Activated naive CD4-positive, alpha-beta T cell treated with anti-CD3 and anti-CD28 coated beads, Interleukin-2, amount 50 U/mL, for 24 hours (primary cell): ENCODE measurements at regions not wholly inside any gene's neighbourhood (a gene's known extent, or its start where the extent isn't known, plus 50 kb on each side); places are given as distances from the start of the nearest gene placed in this dataset.

Source experiments
- H3K27ac Mint-ChIP-seq: one replicate; pipeline ENCODE4 v1.8.0; 2021; ENCODE audit warnings: mild to moderate bottlenecking, mixed read lengths
- H3K27me3 Mint-ChIP-seq: one replicate; pipeline ENCODE4 v1.8.0; 2021; ENCODE audit warnings: mixed read lengths
- H3K36me3 Mint-ChIP-seq: one replicate; pipeline ENCODE4 v1.8.0; 2021; ENCODE audit warnings: mixed read lengths
- H3K4me1 Mint-ChIP-seq: one replicate; pipeline ENCODE4 v1.8.0; 2021; ENCODE audit warnings: mixed read lengths
- H3K4me3 Mint-ChIP-seq: one replicate; pipeline ENCODE4 v1.8.0; 2021; ENCODE audit warnings: mild to moderate bottlenecking, mixed read lengths
- H3K9me3 Mint-ChIP-seq: one replicate; pipeline ENCODE4 v1.8.0; 2021; ENCODE audit warnings: mixed read lengths

- no peaks in the 10 kb centered on the region for H3K27me3 Mint-ChIP-seq
- H3K4me1 Mint-ChIP-seq: no peaks in the 10 kb centered on the region
- no peaks in the 10 kb centered on the region for H3K36me3 Mint-ChIP-seq
- peaks cover 12% of the 10 kb centered on the region for H3K9me3 Mint-ChIP-seq
- no peak overlapping the region for H3K27ac Mint-ChIP-seq
- H3K4me3 Mint-ChIP-seq: no peak overlapping the region
Observed at GRCh38 chr4:14076776-14077175, 449.3 kb upstream of the BOD1L1 start.

GRCh38 chr4:14078326-14078725, 450.8 kb upstream of the BOD1L1 start:
- H3K9me3 Mint-ChIP-seq: peaks cover 4% of the 10 kb centered on the region
- no peaks in the 10 kb centered on the region for H3K4me1 Mint-ChIP-seq
- H3K27ac Mint-ChIP-seq: no peak overlapping the region
- no peak overlapping the region for H3K4me3 Mint-ChIP-seq
- H3K27me3 Mint-ChIP-seq: no peaks in the 10 kb centered on the region
- no peaks in the 10 kb centered on the region for H3K36me3 Mint-ChIP-seq

DNA sequence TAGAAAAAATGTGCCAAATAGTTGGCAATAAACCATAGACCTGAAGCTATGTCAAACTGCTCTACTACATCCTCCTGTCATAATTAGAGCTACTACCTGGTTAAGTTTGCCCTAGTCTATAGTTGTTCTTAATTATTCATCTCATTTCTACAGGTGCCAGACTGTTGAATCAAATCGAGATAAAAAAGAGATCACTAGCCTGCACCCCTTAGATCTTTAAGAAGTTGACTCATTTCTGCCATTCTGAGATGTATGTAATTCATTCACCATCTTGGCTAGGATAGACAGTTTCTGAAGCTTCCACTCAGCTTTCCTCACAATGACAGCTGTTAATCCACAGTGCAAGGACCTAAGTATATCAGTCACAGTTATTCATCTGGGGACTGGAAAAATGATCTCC, 452.1 kb upstream of the BOD1L1 start:
- no peaks in the 10 kb centered on the region for H3K4me1 Mint-ChIP-seq
- H3K9me3 Mint-ChIP-seq: no peaks in the 10 kb centered on the region
- no peak overlapping the region for H3K4me3 Mint-ChIP-seq
- H3K27ac Mint-ChIP-seq: no peak overlapping the region
- H3K36me3 Mint-ChIP-seq: no peaks in the 10 kb centered on the region
- H3K27me3 Mint-ChIP-seq: no peaks in the 10 kb centered on the region

DNA sequence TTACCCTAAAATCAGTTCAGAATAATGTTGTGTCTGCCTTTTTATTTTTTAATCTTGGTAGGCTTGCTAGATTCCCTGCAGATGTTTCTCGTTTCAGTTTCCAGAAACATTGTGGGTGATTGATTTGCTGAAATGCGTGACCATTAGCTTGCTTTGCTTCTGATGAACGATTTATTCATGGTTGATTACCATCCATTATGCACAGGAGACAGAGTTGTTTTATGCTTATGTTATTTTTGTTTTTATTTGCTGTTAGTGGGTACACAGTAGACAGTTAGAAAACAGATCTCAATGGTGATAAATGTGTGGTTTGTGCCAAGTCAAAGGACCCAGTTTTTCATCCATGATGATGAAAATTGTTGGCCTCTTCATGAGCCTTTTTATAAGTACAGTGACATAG, 455.6 kb upstream of the BOD1L1 start:
- Mint-ChIP-seq H3K4me3 (no peak overlapping the region), H3K27me3 (no peaks in the 10 kb centered on the region), H3K36me3 (no peaks in the 10 kb centered on the region), H3K27ac (no peak overlapping the region), H3K9me3 (peaks cover 5% of the 10 kb centered on the region), H3K4me1 (no peaks in the 10 kb centered on the region)

DNA sequence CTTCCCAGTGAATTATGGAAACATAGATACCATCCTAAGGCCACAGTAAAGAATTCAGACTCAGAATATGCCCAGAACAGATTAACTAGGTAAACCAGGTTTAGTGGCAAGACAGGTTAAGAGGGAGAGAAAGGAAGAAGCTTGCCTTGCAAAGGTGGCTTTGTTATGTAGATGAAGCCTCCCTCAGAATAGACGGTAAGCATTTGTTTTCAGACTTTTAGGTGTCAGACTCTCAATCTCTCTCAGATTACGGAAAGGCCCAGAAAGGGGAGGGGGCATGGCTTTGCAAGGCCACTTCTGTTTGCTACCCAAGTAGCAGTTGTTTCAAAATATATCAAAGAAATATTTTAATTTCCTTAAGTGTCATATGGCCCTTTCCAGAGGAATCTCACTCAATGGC, 457.1 kb upstream of the BOD1L1 start:
- no peaks in the 10 kb centered on the region for H3K4me1 Mint-ChIP-seq

GRCh38 chr4:14087459-14087858, 459.9 kb upstream of the BOD1L1 start:
- Mint-ChIP-seq H3K27me3 (no peaks in the 10 kb centered on the region), H3K4me3 (no peak overlapping the region), H3K9me3 (peaks cover 5% of the 10 kb centered on the region), H3K4me1 (no peaks in the 10 kb centered on the region), H3K36me3 (no peaks in the 10 kb centered on the region), H3K27ac (no peak overlapping the region)

More for the DNA sequence above, 457.1 kb upstream of the BOD1L1 start:
- no peaks in the 10 kb centered on the region for H3K27me3 Mint-ChIP-seq
- H3K4me3 Mint-ChIP-seq: no peak overlapping the region
- H3K36me3 Mint-ChIP-seq: no peaks in the 10 kb centered on the region
- peaks cover 5% of the 10 kb centered on the region for H3K9me3 Mint-ChIP-seq
- H3K27ac Mint-ChIP-seq: no peak overlapping the region

DNA sequence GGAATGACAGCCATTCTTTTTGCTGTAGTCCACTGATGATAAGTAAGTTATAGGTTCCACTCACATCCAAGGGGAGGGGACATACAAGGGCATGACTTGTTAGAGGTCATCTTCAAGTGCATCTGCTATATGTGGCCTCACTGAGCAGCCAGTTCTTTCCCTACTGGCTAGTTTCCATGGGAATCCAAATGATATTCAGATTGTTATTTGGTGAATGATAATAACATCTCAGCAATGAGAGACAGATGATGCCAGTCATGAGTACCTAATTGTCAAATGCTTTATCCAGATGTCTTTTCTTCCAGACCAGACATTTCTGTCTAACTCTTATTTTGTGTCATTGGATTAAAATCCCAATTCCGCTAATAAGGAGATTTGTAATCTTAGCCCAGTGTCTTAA, 460.4 kb upstream of the BOD1L1 start:
- H3K27ac Mint-ChIP-seq: no peak overlapping the region
- no peak overlapping the region for H3K4me3 Mint-ChIP-seq
- H3K9me3 Mint-ChIP-seq: peaks cover 5% of the 10 kb centered on the region
- H3K4me1 Mint-ChIP-seq: no peaks in the 10 kb centered on the region
- no peaks in the 10 kb centered on the region for H3K36me3 Mint-ChIP-seq
- H3K27me3 Mint-ChIP-seq: no peaks in the 10 kb centered on the region

GRCh38 chr4:14091531-14091930, 464.0 kb upstream of the BOD1L1 start:
- H3K27ac Mint-ChIP-seq: no peak overlapping the region
- no peaks in the 10 kb centered on the region for H3K36me3 Mint-ChIP-seq
- H3K27me3 Mint-ChIP-seq: no peaks in the 10 kb centered on the region
- no peaks in the 10 kb centered on the region for H3K4me1 Mint-ChIP-seq
- no peaks in the 10 kb centered on the region for H3K9me3 Mint-ChIP-seq
- H3K4me3 Mint-ChIP-seq: no peak overlapping the region

DNA sequence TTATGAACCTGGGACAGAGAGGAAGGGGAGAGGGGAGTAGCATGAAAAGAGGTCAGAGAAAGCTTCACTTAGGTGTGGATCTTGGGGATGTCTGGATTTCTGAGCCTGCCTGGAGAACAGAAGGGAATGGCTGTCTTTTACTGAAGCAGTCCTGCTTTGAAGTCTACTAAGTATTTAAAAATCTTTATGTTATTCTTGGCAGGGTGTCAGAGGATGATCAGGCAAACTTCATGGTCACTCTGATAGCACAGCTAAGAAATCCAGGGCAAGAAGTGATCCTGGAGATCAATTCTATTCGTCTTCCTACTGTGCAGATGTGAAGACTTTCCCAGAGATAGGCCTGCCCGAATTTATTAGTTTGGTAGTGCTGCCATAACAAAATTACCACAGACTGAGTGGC, 464.4 kb upstream of the BOD1L1 start:
- H3K36me3 Mint-ChIP-seq: no peaks in the 10 kb centered on the region
- no peak overlapping the region for H3K4me3 Mint-ChIP-seq
- no peaks in the 10 kb centered on the region for H3K9me3 Mint-ChIP-seq
- H3K27ac Mint-ChIP-seq: no peak overlapping the region
- no peaks in the 10 kb centered on the region for H3K4me1 Mint-ChIP-seq
- no peaks in the 10 kb centered on the region for H3K27me3 Mint-ChIP-seq

DNA sequence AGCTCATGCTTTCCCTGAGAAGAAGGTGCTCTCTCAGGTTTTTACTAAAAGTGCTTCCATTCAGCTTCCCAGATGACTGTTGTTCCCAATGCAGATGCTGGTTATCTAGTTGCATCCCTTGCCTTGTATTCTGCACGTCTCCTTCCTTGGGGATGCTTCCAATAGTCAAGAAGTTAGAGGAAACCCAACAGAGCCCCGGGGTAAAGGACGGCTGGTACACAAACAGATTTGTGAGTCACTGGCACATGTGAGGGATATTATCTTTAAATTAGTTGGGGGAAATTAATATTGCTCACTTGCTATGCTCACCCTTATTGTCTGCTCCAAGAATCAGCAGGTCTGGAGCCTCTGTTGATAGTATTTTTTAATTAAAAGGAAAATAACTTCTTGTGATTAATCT, 465.2 kb upstream of the BOD1L1 start:
- Mint-ChIP-seq H3K4me3 (no peak overlapping the region), H3K27me3 (no peaks in the 10 kb centered on the region), H3K4me1 (no peaks in the 10 kb centered on the region), H3K27ac (no peak overlapping the region), H3K36me3 (no peaks in the 10 kb centered on the region), H3K9me3 (no peaks in the 10 kb centered on the region)

DNA sequence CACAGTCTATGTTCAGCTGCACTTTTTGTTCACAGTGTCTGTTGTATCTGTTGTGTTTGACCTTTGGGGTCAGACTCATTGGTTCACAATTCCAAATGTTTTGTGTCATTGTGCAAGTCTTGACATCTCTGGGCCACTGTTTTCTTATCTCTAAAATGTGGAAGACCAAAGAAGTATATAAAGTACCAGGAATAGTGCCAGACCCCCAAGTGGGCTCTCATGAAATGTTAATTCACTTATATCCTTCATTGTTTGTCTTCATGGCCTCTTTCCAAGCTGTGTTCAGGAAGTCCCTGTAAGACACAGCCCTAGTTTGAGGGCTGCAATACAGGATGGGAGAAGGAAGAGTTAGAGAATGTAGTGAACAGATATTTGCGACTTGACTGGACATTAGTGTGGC, 468.3 kb upstream of the BOD1L1 start:
- no peaks in the 10 kb centered on the region for H3K9me3 Mint-ChIP-seq
- H3K36me3 Mint-ChIP-seq: no peaks in the 10 kb centered on the region
- no peak overlapping the region for H3K27ac Mint-ChIP-seq
- H3K4me1 Mint-ChIP-seq: no peaks in the 10 kb centered on the region
- H3K27me3 Mint-ChIP-seq: peaks cover 1% of the 10 kb centered on the region
- no peak overlapping the region for H3K4me3 Mint-ChIP-seq

- H3K27me3 Mint-ChIP-seq: peaks cover 1% of the 10 kb centered on the region
- no peaks in the 10 kb centered on the region for H3K36me3 Mint-ChIP-seq
- H3K9me3 Mint-ChIP-seq: no peaks in the 10 kb centered on the region
- H3K27ac Mint-ChIP-seq: no peak overlapping the region
- no peak overlapping the region for H3K4me3 Mint-ChIP-seq
- H3K4me1 Mint-ChIP-seq: no peaks in the 10 kb centered on the region
Observed at GRCh38 chr4:14096396-14096965, 469.0 kb upstream of the BOD1L1 start.

DNA sequence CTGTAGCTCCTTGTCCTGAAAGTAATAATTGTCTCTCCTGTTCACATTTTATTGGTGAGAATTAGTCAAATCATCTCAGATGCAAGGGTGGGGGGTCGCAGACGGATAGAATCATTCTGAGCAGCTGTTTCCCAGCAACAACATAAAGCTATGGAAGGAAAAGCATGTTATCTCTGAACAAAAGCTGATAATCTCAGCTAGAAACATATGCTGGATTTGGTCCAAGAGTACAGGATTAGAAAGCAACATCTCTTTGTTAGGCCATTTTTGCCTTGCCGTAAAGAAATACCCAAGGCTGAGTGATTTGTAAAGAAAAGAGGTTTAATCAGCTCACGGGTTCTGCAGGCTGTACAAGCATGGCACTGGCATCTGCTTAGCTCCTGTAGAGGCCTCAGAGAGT, 472.8 kb upstream of the BOD1L1 start:
- Mint-ChIP-seq H3K27ac (no peak overlapping the region), H3K36me3 (no peaks in the 10 kb centered on the region), H3K27me3 (peaks cover 4% of the 10 kb centered on the region), H3K4me1 (no peaks in the 10 kb centered on the region), H3K9me3 (peaks cover 1% of the 10 kb centered on the region), H3K4me3 (no peak overlapping the region)

GRCh38 chr4:14110407-14110806, 482.9 kb upstream of the BOD1L1 start:
- H3K27ac Mint-ChIP-seq: no peak overlapping the region
- H3K4me3 Mint-ChIP-seq: no peak overlapping the region
- peaks cover 12% of the 10 kb centered on the region for H3K9me3 Mint-ChIP-seq
- H3K36me3 Mint-ChIP-seq: no peaks in the 10 kb centered on the region
- H3K4me1 Mint-ChIP-seq: no peaks in the 10 kb centered on the region
- peaks cover 3% of the 10 kb centered on the region for H3K27me3 Mint-ChIP-seq

- H3K36me3 Mint-ChIP-seq: no peaks in the 10 kb centered on the region
- no peak overlapping the region for H3K4me3 Mint-ChIP-seq
- no peak overlapping the region for H3K27ac Mint-ChIP-seq
- H3K27me3 Mint-ChIP-seq: peaks cover 5% of the 10 kb centered on the region
- peaks cover 8% of the 10 kb centered on the region for H3K9me3 Mint-ChIP-seq
- no peaks in the 10 kb centered on the region for H3K4me1 Mint-ChIP-seq
Observed at GRCh38 chr4:14111730-14112181, 484.2 kb upstream of the BOD1L1 start.

- Mint-ChIP-seq H3K27me3 (peaks cover 5% of the 10 kb centered on the region), H3K36me3 (no peaks in the 10 kb centered on the region), H3K27ac (no peak overlapping the region), H3K4me1 (no peaks in the 10 kb centered on the region), H3K9me3 (no peaks in the 10 kb centered on the region), H3K4me3 (no peak overlapping the region)
Observed at GRCh38 chr4:14115106-14115505, 487.6 kb upstream of the BOD1L1 start.

- Mint-ChIP-seq H3K27me3 (peaks cover 4% of the 10 kb centered on the region), H3K4me3 (no peak overlapping the region), H3K27ac (no peak overlapping the region), H3K9me3 (no peaks in the 10 kb centered on the region), H3K4me1 (no peaks in the 10 kb centered on the region), H3K36me3 (no peaks in the 10 kb centered on the region)
Observed at GRCh38 chr4:14117575-14118238, 490.2 kb upstream of the BOD1L1 start.
